Right kidney (tissue), 1 donor: ENCODE measurements at regions not wholly inside any gene's neighbourhood (a gene's known extent, or its start where the extent isn't known, plus 50 kb on each side); places are given as distances from the start of the nearest gene placed in this dataset.
"Not testable (repeated sequence)": the region's sequence is repeated elsewhere in the genome, so short reads cannot be mapped to it uniquely, and the experiment has no call there.

Experiments used
- DNase-seq: peaks from one replicate; pipeline ENCODE4 v3.0.0-alpha.2; 2016

GRCh38 chr16:52234626-52235025 is 312.3 kb downstream of the TOX3 start:
- DNase-seq: no peak

GRCh38 chr16:52229471-52229870 is 317.5 kb downstream of the TOX3 start:
- no peak for DNase-seq

- DNase-seq: no peak
These were observed 319.1 kb downstream of the TOX3 start for GRCh38 chr16:52227851-52228250.

GRCh38 chr16:52212841-52213240 is 334.1 kb downstream of the TOX3 start:
- DNase-seq: no peak

- DNase-seq: no peak
These were observed 337.7 kb downstream of the TOX3 start for GRCh38 chr16:52209227-52209626.

GRCh38 chr16:52203096-52203495 is 343.8 kb downstream of the TOX3 start:
- no peak for DNase-seq

GRCh38 chr16:52193441-52193840 is 353.5 kb downstream of the TOX3 start:
- no peak for DNase-seq

GRCh38 chr16:52191531-52192134 is 355.3 kb downstream of the TOX3 start:
- DNase-seq: peak; percentile 32

GRCh38 chr16:52184336-52184735 is 362.6 kb downstream of the TOX3 start:
- DNase-seq: no peak

GRCh38 chr16:52182840-52183239 is 364.1 kb downstream of the TOX3 start:
- DNase-seq: no peak

GRCh38 chr16:52174168-52174567 is 372.8 kb downstream of the TOX3 start:
- no peak for DNase-seq

GRCh38 chr16:52171481-52171880 is 375.5 kb downstream of the TOX3 start:
- no peak for DNase-seq

- DNase-seq: no peak
These were observed 379.6 kb downstream of the TOX3 start for GRCh38 chr16:52167328-52167727.

GRCh38 chr16:52165961-52166360 is 381.0 kb downstream of the TOX3 start:
- DNase-seq: no peak

- DNase-seq: no peak
These were observed 397.9 kb downstream of the TOX3 start for GRCh38 chr16:52149003-52149402.

- DNase-seq: no peak
These were observed 405.1 kb downstream of the TOX3 start for GRCh38 chr16:52141871-52142270.

GRCh38 chr16:52128361-52128760 is 418.6 kb downstream of the TOX3 start:
- no peak for DNase-seq

- DNase-seq: no peak
These were observed 423.1 kb downstream of the TOX3 start for GRCh38 chr16:52123842-52124241.

GRCh38 chr16:52123061-52123839 is 423.7 kb downstream of the TOX3 start:
- DNase-seq: no peak

- no peak for DNase-seq
These were observed 429.8 kb downstream of the TOX3 start for GRCh38 chr16:52117171-52117570.

- DNase-seq: no peak
These were observed 432.6 kb downstream of the TOX3 start for GRCh38 chr16:52114379-52114778.

GRCh38 chr16:52113533-52114183 is 433.3 kb downstream of the TOX3 start:
- DNase-seq: no peak

GRCh38 chr16:52104993-52105392 is 441.9 kb downstream of the TOX3 start:
- not testable (repeated sequence) for DNase-seq

- no peak for DNase-seq
These were observed 443.2 kb downstream of the TOX3 start for GRCh38 chr16:52103791-52104190.
